ENCODE measurements at regions not wholly inside any gene's neighbourhood (a gene's known extent, or its start where the extent isn't known, plus 50 kb on each side); places are given as distances from the start of the nearest gene placed in this dataset.

DNA sequence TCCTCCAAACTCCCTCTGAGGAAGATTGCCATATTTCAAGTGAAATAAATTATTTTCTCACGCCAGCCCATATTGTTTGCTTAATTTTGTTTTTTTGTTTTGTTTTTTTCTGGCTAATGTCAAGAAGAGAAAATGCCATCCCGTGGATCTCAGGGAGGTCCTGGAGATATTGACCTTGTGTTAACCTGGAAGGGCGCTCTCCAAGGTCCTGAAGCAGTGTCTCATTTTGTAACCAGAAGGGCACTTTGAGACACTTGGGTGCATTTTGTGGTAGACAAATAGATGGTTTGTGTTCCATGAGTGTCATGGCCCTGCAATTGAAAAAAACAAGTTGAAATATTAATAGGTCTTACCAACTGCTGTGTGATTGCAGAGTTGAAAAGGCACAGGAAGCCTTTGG, 268.9 kb downstream of the SUDS3 start:
- H3K9me3 ChIP-seq (replicated peaks in 1 of 3): no peaks in the 10 kb centered on the region
- DNase-seq: peak in 3 of 7 donors; percentile 10 to 34 (median 21)
- no peak overlapping the region for H3K4me3 ChIP-seq
- intact Hi-C loops (cut with DNase I): no loop called here
- H3K4me1 ChIP-seq (replicated peaks in 1 of 2): no peaks in the 10 kb centered on the region
- H3K36me3 ChIP-seq (replicated peaks in 1 of 2): no peaks in the 10 kb centered on the region
- WGBS, 4 donors: 13 to 23% (median 19%) methylated on average over 3 of the region's 3 CpGs
- TF ChIP-seq POLR2A (IDR thresholded peaks at IDR 0.05): no peak
- TF ChIP-seq, protein P1, sequence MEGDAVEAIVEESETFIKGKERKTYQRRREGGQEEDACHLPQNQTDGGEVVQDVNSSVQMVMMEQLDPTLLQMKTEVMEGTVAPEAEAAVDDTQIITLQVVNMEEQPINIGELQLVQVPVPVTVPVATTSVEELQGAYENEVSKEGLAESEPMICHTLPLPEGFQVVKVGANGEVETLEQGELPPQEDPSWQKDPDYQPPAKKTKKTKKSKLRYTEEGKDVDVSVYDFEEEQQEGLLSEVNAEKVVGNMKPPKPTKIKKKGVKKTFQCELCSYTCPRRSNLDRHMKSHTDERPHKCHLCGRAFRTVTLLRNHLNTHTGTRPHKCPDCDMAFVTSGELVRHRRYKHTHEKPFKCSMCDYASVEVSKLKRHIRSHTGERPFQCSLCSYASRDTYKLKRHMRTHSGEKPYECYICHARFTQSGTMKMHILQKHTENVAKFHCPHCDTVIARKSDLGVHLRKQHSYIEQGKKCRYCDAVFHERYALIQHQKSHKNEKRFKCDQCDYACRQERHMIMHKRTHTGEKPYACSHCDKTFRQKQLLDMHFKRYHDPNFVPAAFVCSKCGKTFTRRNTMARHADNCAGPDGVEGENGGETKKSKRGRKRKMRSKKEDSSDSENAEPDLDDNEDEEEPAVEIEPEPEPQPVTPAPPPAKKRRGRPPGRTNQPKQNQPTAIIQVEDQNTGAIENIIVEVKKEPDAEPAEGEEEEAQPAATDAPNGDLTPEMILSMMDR (IDR thresholded peaks at IDR 0.05): no peak
- H3K27ac ChIP-seq: no peak overlapping the region
- H3K27me3 ChIP-seq: no peaks in the 10 kb centered on the region

DNA sequence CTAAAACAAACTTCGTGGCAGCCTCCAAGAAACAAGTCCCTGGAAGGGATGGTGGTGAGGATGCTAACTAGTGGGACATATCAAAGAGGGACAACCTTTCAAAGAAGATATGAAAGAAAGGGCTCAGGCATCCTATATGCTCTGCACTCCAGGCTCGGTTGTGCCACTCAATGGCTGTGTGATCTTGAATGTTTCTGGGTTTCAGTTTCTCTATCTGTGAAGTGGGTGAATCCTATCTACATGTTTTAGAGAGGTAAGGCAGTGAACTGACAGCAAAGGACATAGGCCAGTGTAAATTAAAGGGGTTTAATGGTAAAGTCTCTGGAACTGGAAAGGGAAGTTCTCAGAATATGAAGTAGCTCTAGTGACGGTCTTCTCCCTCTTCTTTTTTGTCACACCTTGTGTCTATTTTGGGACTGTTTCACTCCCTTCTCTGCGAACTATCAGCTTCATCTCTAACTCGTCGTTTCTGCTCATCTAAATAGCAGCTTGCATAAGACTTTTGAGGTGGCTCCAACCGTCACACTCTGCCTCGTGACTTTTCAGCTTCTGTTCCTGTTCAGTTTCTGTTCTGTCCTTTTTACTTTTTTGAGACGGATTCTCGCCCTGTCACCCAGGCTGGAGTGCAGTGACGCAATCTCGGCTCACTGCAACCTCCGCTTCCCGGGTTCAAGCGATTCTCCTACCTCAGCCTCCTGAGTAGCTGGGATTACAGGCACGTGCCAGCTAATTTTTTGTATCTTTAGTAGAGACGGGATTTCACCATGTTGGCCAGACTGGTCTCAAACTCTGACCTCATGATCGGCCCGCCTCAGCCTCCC, 273.6 kb downstream of the SUDS3 start:
- DNase-seq: no peak
- whole genome bisulfite sequencing, 4 donors: 73 to 81% (median 77%) methylated on average over 19 of the region's 19 CpGs
- H3K36me3 ChIP-seq (replicated peaks in 1 of 2): no peaks in the 10 kb centered on the region
- H3K4me3 ChIP-seq: no peak overlapping the region
- no peaks in the 10 kb centered on the region for H3K27me3 ChIP-seq
- no peak overlapping the region for H3K27ac ChIP-seq
- no peaks in the 10 kb centered on the region for H3K9me3 ChIP-seq (replicated peaks in 1 of 3)
- H3K4me1 ChIP-seq (replicated peaks in 1 of 2): no peaks in the 10 kb centered on the region
- no peak for TF ChIP-seq POLR2A (IDR thresholded peaks at IDR 0.05)
- TF ChIP-seq, protein P1 (IDR thresholded peaks at IDR 0.05): no peak
- intact Hi-C loops (cut with DNase I): no loop called here

DNA sequence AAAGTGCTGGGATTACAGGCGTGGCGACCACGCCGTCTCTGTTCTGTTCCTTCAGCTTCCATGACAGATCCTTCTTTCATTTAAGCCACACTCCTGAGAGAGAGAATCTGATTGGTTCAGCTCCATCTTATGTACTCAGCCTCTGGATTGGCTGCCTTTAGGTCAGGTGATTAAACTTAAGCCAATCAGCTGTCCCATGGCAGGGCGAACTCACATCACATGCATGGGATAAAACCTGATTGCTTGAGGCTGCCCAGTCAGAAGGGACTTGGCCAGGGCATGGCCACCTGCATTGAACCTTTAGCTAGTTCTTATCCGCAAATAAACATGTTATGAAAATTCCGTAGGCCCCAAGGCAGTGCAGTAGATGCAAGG, 274.2 kb downstream of the SUDS3 start:
- H3K4me1 ChIP-seq (replicated peaks in 1 of 2): no peaks in the 10 kb centered on the region
- intact Hi-C loops (cut with DNase I): no loop called here
- H3K4me3 ChIP-seq: no peak overlapping the region
- no peak overlapping the region for H3K27ac ChIP-seq
- H3K9me3 ChIP-seq (replicated peaks in 1 of 3): no peaks in the 10 kb centered on the region
- DNase-seq: no peak
- TF ChIP-seq POLR2A (IDR thresholded peaks at IDR 0.05): no peak
- WGBS, 4 donors: 81 to 89% (median 87%) methylated on average over 4 to 7 of the region's 7 CpGs
- no peaks in the 10 kb centered on the region for H3K27me3 ChIP-seq
- H3K36me3 ChIP-seq (replicated peaks in 1 of 2): no peaks in the 10 kb centered on the region

DNA sequence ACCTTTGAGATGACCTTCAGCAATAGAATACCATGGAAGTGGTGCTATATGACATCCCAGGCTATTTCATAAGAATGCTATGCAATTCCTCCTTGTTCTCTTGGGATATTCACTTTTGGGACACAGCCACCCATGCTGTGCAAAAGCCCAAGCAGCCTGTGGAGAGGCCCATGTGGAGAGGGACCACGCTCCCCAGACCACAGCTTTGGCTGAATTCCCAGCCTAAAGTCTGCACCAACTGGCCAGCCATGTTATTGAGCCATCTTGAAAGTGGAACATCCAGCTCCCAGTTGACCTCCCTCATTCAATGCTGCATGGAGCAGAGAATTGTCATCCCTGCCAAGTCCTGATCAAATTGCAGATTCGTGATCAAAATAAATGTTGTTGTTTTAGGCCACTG, 275.1 kb downstream of the SUDS3 start:
- Histone ChIP-seq H3K9me3 (replicated peaks in 1 of 3) (no peaks in the 10 kb centered on the region), H3K27me3 (no peaks in the 10 kb centered on the region), H3K4me3 (no peak overlapping the region), H3K36me3 (replicated peaks in 1 of 2) (no peaks in the 10 kb centered on the region), H3K4me1 (replicated peaks in 1 of 2) (no peaks in the 10 kb centered on the region), H3K27ac (no peak overlapping the region)
- TF ChIP-seq POLR2A (IDR thresholded peaks at IDR 0.05): no peak
- TF ChIP-seq, protein P1 (IDR thresholded peaks at IDR 0.05): no peak
- intact Hi-C loops (cut with DNase I): no loop called here
- peak in 3 of 7 donors; percentile 15 to 49 (median 24) for DNase-seq
- WGBS, 4 donors: 46 to 71% (median 53%) methylated on average over 2 of the region's 2 CpGs

DNA sequence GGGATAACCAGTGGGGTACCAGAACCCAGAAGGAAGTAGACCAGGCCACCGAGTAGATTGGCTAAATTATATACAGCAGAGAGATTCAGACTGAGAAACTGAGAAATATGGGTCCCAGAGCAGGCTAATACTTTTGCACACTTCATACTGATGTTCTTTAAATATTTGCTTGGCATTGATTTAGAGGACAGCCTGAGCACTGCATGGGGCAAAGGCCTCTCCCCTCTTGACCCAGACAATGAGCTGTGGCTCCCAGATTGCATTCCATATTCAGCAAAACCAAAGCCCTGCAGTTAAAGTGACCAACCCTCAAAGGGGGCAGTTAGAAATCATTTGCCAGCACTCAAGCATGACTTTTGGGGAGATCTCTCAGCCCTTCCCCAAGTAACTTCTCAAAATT, 279.2 kb downstream of the SUDS3 start:
- 24 to 59% (median 57%) methylated on average over 1 of the region's 1 CpG for WGBS, 4 donors
- Histone ChIP-seq H3K9me3 (replicated peaks in 1 of 3) (no peaks in the 10 kb centered on the region), H3K4me1 (replicated peaks in 1 of 2) (no peaks in the 10 kb centered on the region), H3K27me3 (no peaks in the 10 kb centered on the region), H3K27ac (no peak overlapping the region), H3K4me3 (no peak overlapping the region), H3K36me3 (replicated peaks in 1 of 2) (no peaks in the 10 kb centered on the region)
- intact Hi-C loops (cut with DNase I): no loop called here
- DNase-seq: no peak
- TF ChIP-seq POLR2A (IDR thresholded peaks at IDR 0.05): no peak
- TF ChIP-seq, protein P1 (IDR thresholded peaks at IDR 0.05): no peak
